Gastroesophageal sphincter (tissue), 4 donors: ENCODE measurements at regions not wholly inside any gene's neighbourhood (a gene's known extent, or its start where the extent isn't known, plus 50 kb on each side); places are given as distances from the start of the nearest gene placed in this dataset.
"Not testable (repeated sequence)": the region's sequence is repeated elsewhere in the genome, so short reads cannot be mapped to it uniquely, and the experiment has no call there.

Experiments
- ATAC-seq: fragments of 150-250 bp; one replicate; pipeline ENCODE4 v1.9.1; 2016; ENCODE audit warnings: mild to moderate bottlenecking, moderate library complexity
- H3K27ac ChIP-seq, 4 donors: fragments of 200-600 bp; sonication (generic) in 3 of 4; 1 replicate in 3 of 4; 2 replicates in 1 of 4; pipeline ENCODE4 v1.5.1; 2016 to 2019
- H3K27me3 ChIP-seq: fragments of 200-600 bp; sonication (generic); one replicate; pipeline ENCODE4 v1.5.1; 2019
- H3K36me3 ChIP-seq, 2 donors: fragments of 200-600 bp; sonication (generic); one replicate each; pipeline ENCODE4 v1.5.1; 2019; ENCODE audit warnings: control low read depth in 1 of 2
- H3K4me1 ChIP-seq, 3 donors: fragments of 200-600 bp; sonication (generic); 1 replicate in 2 of 3; 2 replicates in 1 of 3; pipeline ENCODE4 v1.5.1; 2016 to 2019; ENCODE audit warnings: control low read depth in 2 of 3
- H3K4me3 ChIP-seq, 2 donors: fragments of 200-600 bp; sonication (generic); one replicate each; pipeline ENCODE4 v1.5.1; 2019; ENCODE audit warnings: mild to moderate bottlenecking in 1 of 2, moderate library complexity in 1 of 2
- H3K9me3 ChIP-seq, 3 donors: fragments of 200-600 bp; sonication (generic); one replicate each; pipeline ENCODE4 v1.5.1; 2017 to 2019; ENCODE audit warnings: control low read depth in 2 of 3
- EP300 ChIP-seq: sonication (generic); formaldehyde crosslinking; IDR thresholded peaks from one replicate; pipeline ENCODE4 v1.6.1; 2017; ENCODE audit warnings: antibody characterized with exemption, mild to moderate bottlenecking
- POLR2A ChIP-seq, 2 donors: fragments of 450-650 bp; IDR thresholded peaks; one replicate each; pipeline ENCODE4 v1.6.1; 2017; ENCODE audit warnings: antibody characterized with exemption in 2 of 2, mild to moderate bottlenecking in 2 of 2, moderate library complexity in 1 of 2
- POLR2AphosphoS5 ChIP-seq: sonication (generic); formaldehyde crosslinking; IDR thresholded peaks from one replicate; pipeline ENCODE4 v1.6.1; 2017; ENCODE audit warnings: antibody characterized with exemption
- WGBS, 2 donors: methylation state at CpG; one replicate each; pipeline ENCODE4 v1.1.5; 2018; ENCODE audit warnings: low coverage in 1 of 2; 5-methylcytosine and 5-hydroxymethylcytosine counted together
- TF ChIP-seq, protein P1 (sequence below), 4 experiments: fragments of 200-600 bp in 2 of 4; fragments of 450-650 bp in 2 of 4; sonication (generic) in 1 of 4; IDR thresholded peaks; one replicate each; pipeline ENCODE4 v1.5.1; 2017 to 2019; ENCODE audit warnings: antibody characterized with exemption in 4 of 4, mild to moderate bottlenecking in 2 of 4, moderate library complexity in 2 of 4

DNA sequence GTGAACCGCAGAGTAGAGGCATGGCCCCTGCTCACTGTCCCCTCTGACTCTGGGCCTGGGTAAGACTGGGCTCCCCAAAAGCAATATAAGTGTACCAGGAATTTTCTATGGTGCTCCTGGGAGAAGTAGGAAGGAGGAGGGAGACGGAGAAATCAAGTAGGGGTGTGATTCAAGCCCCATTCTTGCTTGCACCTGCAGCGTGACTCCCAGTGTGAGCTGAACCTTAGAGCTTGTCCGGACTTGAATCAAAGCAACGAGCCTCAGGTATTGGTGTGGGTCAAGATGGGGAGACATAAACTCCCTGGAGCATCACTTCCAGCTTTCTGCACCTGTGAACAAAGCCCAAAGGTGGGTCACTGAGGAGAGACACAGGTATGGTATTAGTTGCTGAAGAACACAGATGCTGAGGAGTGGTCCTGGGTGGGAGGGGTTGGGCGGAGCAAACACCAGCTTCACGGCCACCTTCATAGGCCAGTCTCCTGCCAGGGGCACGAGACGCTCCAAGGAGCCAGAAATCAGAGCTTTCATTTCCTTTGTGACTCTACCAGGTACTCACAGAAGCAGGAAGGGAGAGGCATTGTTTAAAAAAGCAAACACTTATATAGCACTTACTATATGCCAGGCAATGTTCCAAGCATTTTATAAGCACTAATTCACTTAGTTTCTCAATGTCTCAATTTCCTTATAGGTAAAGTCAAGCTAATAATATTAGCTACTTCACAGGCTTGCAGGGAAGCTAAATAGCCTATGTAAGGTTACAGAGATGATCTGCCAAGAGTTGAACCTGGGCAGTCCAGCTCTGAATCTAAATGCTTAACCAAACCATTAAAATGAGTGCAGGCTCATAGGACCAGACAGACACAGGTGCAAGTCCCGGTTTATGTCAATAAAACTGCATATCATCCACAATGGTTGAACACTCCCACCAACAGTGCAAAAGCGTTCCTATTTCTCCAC is 775.3 kb downstream of the UQCRFS1 start:
- Histone ChIP-seq H3K27ac (no peak overlapping the region), H3K9me3 (no peaks in the 10 kb centered on the region), H3K4me3 (no peak overlapping the region), H3K27me3 (peaks cover 18% of the 10 kb centered on the region), H3K36me3 (no peaks in the 10 kb centered on the region), H3K4me1 (no peaks in the 10 kb centered on the region)
- 56 to 74% methylated on average over 6 to 9 of the region's 11 CpGs for WGBS, 2 donors
- no peak for TF ChIP-seq EP300
- TF ChIP-seq, protein P1, sequence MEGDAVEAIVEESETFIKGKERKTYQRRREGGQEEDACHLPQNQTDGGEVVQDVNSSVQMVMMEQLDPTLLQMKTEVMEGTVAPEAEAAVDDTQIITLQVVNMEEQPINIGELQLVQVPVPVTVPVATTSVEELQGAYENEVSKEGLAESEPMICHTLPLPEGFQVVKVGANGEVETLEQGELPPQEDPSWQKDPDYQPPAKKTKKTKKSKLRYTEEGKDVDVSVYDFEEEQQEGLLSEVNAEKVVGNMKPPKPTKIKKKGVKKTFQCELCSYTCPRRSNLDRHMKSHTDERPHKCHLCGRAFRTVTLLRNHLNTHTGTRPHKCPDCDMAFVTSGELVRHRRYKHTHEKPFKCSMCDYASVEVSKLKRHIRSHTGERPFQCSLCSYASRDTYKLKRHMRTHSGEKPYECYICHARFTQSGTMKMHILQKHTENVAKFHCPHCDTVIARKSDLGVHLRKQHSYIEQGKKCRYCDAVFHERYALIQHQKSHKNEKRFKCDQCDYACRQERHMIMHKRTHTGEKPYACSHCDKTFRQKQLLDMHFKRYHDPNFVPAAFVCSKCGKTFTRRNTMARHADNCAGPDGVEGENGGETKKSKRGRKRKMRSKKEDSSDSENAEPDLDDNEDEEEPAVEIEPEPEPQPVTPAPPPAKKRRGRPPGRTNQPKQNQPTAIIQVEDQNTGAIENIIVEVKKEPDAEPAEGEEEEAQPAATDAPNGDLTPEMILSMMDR (IDR thresholded peaks at IDR 0.05): no peak
- no peak for TF ChIP-seq POLR2A (IDR thresholded peaks at IDR 0.05)
- no peak for TF ChIP-seq POLR2AphosphoS5
- no peak for ATAC-seq

DNA sequence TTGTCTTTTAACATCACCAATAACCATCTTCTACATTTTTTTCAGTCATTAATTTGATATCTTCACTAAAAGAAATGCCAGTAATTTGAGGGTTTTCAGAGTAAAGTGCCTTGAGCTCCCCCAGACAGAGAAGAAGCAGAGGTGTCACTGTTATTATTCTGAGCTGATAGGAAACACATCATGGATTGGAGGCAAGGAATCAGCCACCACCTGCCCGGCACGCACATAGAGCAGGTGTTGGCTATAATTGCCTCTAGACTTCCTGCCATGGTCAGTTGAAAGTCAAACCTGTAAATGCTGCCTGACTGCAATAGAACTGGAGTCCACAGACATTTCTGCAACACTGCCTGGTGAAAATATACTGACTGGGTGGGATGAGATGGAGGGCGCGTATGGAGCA is 776.6 kb downstream of the UQCRFS1 start:
- H3K4me1 ChIP-seq: no peaks in the 10 kb centered on the region
- no peaks in the 10 kb centered on the region for H3K36me3 ChIP-seq
- H3K27me3 ChIP-seq: peaks cover 18% of the 10 kb centered on the region
- ATAC-seq: no peak
- no peak overlapping the region for H3K27ac ChIP-seq
- no peak overlapping the region for H3K4me3 ChIP-seq
- TF ChIP-seq POLR2A (IDR thresholded peaks at IDR 0.05) (no peak), POLR2AphosphoS5 (no peak), EP300 (no peak)
- TF ChIP-seq, protein P1 (IDR thresholded peaks at IDR 0.05): no peak
- WGBS, 2 donors: 92% methylated on average over 4 of the region's 4 CpGs; no CpG with 5 or more reads in 1 of the 2 donors
- no peaks in the 10 kb centered on the region for H3K9me3 ChIP-seq

DNA sequence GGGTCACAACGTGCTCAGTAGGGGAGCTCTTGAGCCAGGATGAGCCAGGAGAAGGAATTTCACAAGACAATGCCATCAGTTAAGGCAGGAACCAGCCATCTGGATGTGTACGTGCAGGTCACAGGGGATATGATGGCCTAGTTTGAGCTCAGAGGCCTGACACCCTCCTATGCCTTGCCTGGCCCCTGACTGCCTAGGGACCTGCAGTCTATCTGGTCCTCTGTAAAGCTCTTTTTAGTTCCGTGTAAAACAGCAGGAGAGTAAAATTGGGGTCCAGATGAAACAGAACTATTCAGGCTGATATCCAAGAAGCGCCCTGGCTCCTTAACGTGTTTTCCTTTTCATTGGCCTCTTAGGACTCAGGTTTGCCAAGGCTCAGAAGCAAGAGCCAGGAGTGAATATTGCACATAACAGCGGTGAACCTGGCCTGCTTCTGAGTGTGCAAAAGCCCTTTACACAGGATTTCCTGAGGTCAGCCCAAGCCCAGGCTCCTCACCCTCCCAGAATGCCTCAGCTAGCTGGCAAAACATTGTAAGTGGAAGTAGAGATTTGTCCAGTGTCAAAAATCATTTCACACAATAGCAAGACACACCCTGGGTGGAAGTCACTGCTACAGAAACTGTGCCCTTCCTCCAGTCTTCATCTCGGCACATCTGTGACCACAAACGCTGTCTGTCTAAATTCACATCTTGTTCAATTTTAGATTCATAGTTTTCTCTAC is 777.2 kb downstream of the UQCRFS1 start:
- Histone ChIP-seq H3K27me3 (peaks cover 18% of the 10 kb centered on the region), H3K9me3 (no peaks in the 10 kb centered on the region), H3K4me1 (no peaks in the 10 kb centered on the region), H3K4me3 (no peak overlapping the region), H3K27ac (no peak overlapping the region), H3K36me3 (no peaks in the 10 kb centered on the region)
- TF ChIP-seq EP300: no peak
- ATAC-seq: no peak
- WGBS, 2 donors: 39 to 53% methylated on average over 6 to 7 of the region's 8 CpGs

DNA sequence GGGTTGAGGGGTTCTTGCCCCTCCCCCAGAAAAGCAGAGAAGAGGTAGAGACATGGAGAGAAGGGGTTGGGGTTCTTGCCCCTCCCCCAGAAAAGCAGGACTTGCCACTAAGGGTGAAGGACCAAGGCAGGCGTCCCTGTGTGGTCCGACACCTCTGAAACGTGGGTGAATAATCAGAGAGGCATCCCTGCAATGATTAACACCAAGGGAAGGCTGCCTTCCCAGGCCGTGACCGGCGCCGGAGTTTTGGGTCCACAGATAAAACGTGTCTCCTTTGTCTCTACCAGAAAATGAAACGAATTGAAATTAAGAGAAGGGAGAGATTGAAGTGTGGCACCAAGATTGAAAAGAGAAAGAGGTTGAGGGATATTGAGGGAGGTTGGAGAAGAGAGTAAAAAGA is 778.2 kb downstream of the UQCRFS1 start:
- not testable (repeated sequence) for ATAC-seq, H3K9me3 ChIP-seq
- WGBS, 2 donors: 79 to 85% methylated on average over 8 to 9 of the region's 9 CpGs

DNA sequence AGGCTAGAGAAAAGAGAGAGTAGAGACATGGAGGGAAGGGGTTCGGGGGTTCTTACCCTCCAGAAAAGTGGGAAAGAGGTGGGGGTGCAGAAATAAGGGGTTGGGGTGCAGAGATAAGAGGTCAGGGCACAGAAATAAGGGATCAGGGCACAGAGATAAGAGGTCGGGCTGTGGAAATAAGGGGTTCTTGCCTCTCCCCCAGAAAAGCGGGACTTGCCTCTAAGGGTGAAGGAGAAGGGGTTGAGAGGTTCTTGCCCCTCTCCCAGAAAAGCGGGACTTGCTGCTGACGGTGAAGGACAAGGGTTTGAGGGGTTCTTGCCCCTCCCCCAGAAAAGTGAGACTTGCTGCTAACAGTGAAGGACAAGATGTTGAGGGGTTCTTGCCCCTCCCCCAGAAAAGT is 778.6 kb downstream of the UQCRFS1 start:
- not testable (repeated sequence) for H3K27ac ChIP-seq, H3K4me1 ChIP-seq, H3K9me3 ChIP-seq, ATAC-seq, H3K36me3 ChIP-seq, H3K4me3 ChIP-seq
- 80 to 85% methylated on average over 3 to 4 of the region's 5 CpGs for WGBS, 2 donors
- peaks cover 15% of the 10 kb centered on the region for H3K27me3 ChIP-seq

More for the DNA sequence above, 778.2 kb downstream of the UQCRFS1 start:
- H3K4me3 ChIP-seq, H3K36me3 ChIP-seq, H3K27ac ChIP-seq, H3K4me1 ChIP-seq: not testable (repeated sequence)
- H3K27me3 ChIP-seq: peaks cover 14% of the 10 kb centered on the region

DNA sequence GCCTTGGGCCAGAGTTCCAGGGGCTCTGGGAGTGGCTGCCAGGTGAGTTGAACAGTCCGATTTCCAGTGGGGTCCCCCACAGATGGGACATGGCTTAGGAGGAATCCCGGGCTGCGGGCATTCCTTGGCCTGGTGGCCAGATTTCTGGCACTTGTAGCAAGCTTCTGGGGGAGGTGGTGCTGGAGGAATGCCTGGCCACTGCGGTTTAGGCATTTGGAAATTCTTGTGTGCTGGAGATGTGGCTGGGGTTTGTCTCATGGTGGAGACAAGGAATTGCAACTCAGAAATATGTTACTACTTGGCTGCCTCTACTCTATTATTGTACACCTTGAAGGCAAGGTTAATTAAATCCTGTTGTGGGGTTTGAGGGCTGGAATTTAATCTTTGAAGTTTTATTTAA is 779.8 kb downstream of the UQCRFS1 start:
- H3K4me1 ChIP-seq, H3K36me3 ChIP-seq, H3K4me3 ChIP-seq, H3K9me3 ChIP-seq, ATAC-seq, H3K27ac ChIP-seq: not testable (repeated sequence)
- peaks cover 21% of the 10 kb centered on the region for H3K27me3 ChIP-seq
- WGBS, 2 donors: no CpG with 5 or more reads among the region's 4 CpGs

DNA sequence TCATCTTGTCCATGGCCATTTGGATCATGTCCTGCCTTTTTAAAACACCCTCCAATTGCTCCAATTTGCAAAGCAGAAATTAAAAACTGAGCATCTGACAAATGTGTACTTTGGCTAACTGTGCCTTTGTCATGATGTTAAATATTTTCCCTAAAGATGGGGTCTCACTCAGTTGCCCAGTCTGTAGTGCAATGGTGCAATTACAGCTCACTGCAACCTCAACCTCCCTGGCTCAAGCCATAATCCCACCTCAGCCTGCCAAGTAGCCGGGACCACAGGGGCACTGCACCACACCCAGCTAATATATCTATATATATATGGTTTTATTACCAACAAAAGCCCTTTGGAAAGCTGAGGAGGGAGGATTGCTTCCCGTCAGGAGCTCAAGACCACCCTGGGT is 782.7 kb downstream of the UQCRFS1 start:
- H3K27ac ChIP-seq: no peak overlapping the region
- no peak overlapping the region for H3K4me3 ChIP-seq
- H3K9me3 ChIP-seq: no peaks in the 10 kb centered on the region
- TF ChIP-seq EP300 (no peak), POLR2AphosphoS5 (no peak), POLR2A (IDR thresholded peaks at IDR 0.05) (no peak)
- TF ChIP-seq, protein P1 (IDR thresholded peaks at IDR 0.05): no peak
- WGBS, 2 donors: 72 to 88% methylated on average over 1 to 2 of the region's 2 CpGs
- H3K4me1 ChIP-seq: no peaks in the 10 kb centered on the region
- H3K27me3 ChIP-seq: peaks cover 30% of the 10 kb centered on the region
- H3K36me3 ChIP-seq: no peaks in the 10 kb centered on the region
- no peak for ATAC-seq
